MM.1S (cell line): ENCODE measurements at regions not wholly inside any gene's neighbourhood (a gene's known extent, or its start where the extent isn't known, plus 50 kb on each side); places are given as distances from the start of the nearest gene placed in this dataset.

Source experiments
- DNase-seq: peaks from one replicate; pipeline ENCODE4 v3.0.0-alpha.2; 2015
- H2AFZ ChIP-seq: fragments of 300-600 bp; sonication (generic); 2 replicates; pipeline ENCODE4 v1.6.0; 2016; ENCODE audit warnings: antibody characterized with exemption, low read length
- H3F3A ChIP-seq: fragments of 300-600 bp; sonication (generic); 2 replicates; pipeline ENCODE4 v1.6.1; 2016; ENCODE audit warnings: mild to moderate bottlenecking, antibody characterized with exemption, low read length, moderate library complexity, mixed read lengths; ENCODE audit not compliant: insufficient read depth
- H3K27ac ChIP-seq: fragments of 300-600 bp; sonication (generic); 2 replicates; pipeline ENCODE4 v1.5.1; 2016; ENCODE audit warnings: mild to moderate bottlenecking, low read length
- H3K27me3 ChIP-seq: fragments of 300-600 bp; sonication (generic); replicated peaks from 2 replicates; pipeline ENCODE4 v1.6.0; 2016; ENCODE audit warnings: low read length; ENCODE audit not compliant: insufficient read depth
- H3K36me3 ChIP-seq: fragments of 300-600 bp; sonication (generic); replicated peaks from 2 replicates; pipeline ENCODE4 v1.6.1; 2016; ENCODE audit warnings: mild to moderate bottlenecking, low read length, mixed read lengths; ENCODE audit not compliant: insufficient read depth
- H3K4me1 ChIP-seq: fragments of 300-600 bp; sonication (generic); 2 replicates; pipeline ENCODE4 v1.6.1; 2016; ENCODE audit warnings: low read length, mixed read lengths
- H3K4me2 ChIP-seq: fragments of 300-600 bp; sonication (generic); 2 replicates; pipeline ENCODE4 v1.6.0; 2016; ENCODE audit warnings: low read depth, low read length
- H3K4me3 ChIP-seq: fragments of 300-600 bp; sonication (generic); 2 replicates; pipeline ENCODE4 v1.5.1; 2016; ENCODE audit warnings: low read length, mixed read lengths
- H3K79me2 ChIP-seq: fragments of 300-600 bp; sonication (generic); 2 replicates; pipeline ENCODE4 v1.6.1; 2016; ENCODE audit warnings: mixed run types, low read length, mixed read lengths
- H3K9ac ChIP-seq: fragments of 300-600 bp; sonication (generic); 2 replicates; pipeline ENCODE4 v1.6.1; 2016; ENCODE audit warnings: low read length, mixed read lengths
- H3K9me2 ChIP-seq: fragments of 300-600 bp; sonication (generic); replicated peaks from 2 replicates; pipeline ENCODE4 v1.6.1; 2016; ENCODE audit warnings: mild to moderate bottlenecking, low read length, mixed read lengths; ENCODE audit not compliant: insufficient read depth
- H3K9me3 ChIP-seq: fragments of 300-600 bp; sonication (generic); replicated peaks from 2 replicates; pipeline ENCODE4 v1.6.1; 2016; ENCODE audit warnings: mild to moderate bottlenecking, low read length, mixed read lengths; ENCODE audit not compliant: insufficient read depth
- H4K20me1 ChIP-seq: fragments of 300-600 bp; sonication (generic); 2 replicates; pipeline ENCODE4 v1.6.1; 2016; ENCODE audit warnings: mild to moderate bottlenecking, low read length, moderate library complexity, mixed read lengths; ENCODE audit not compliant: insufficient read depth
- CTCF ChIP-seq: fragments of 300-600 bp; sonication (generic); IDR thresholded peaks from 2 replicates; pipeline ENCODE4 v1.5.1; 2016; ENCODE audit warnings: antibody characterized with exemption, low read length, mixed read lengths
- EZH2 ChIP-seq: fragments of 300-600 bp; sonication (generic); optimal IDR thresholded peaks from 2 replicates; pipeline ENCODE3; 2017; ENCODE audit warnings: low read depth, mild to moderate bottlenecking, antibody characterized with exemption, low read length, mixed read lengths
- EZH2phosphoT487 ChIP-seq: fragments of 300-600 bp; sonication (generic); IDR thresholded peaks from 2 replicates; pipeline ENCODE4 v1.6.1; 2018; ENCODE audit warnings: antibody characterized with exemption, low read length

GRCh38 chr6:125655511-125655910 lies 93.9 kb upstream of the HEY2 start:
- Histone ChIP-seq H3K4me1 (peaks cover 16% of the 10 kb centered on the region), H3K79me2 (no peaks in the 10 kb centered on the region), H3K36me3 (no peaks in the 10 kb centered on the region), H3K9ac (no peak overlapping the region), H3K4me2 (no peak overlapping the region), H4K20me1 (no peaks in the 10 kb centered on the region), H3K9me2 (no peaks in the 10 kb centered on the region), H2AFZ (no peak overlapping the region), H3K27ac (no peak overlapping the region), H3K27me3 (no peaks in the 10 kb centered on the region), H3F3A (no peaks in the 10 kb centered on the region), H3K4me3 (no peak overlapping the region), H3K9me3 (no peaks in the 10 kb centered on the region)
- no peak for TF ChIP-seq EZH2
- TF ChIP-seq CTCF = no peak
- no peak for TF ChIP-seq EZH2phosphoT487
- DNase-seq = no peak

DNA sequence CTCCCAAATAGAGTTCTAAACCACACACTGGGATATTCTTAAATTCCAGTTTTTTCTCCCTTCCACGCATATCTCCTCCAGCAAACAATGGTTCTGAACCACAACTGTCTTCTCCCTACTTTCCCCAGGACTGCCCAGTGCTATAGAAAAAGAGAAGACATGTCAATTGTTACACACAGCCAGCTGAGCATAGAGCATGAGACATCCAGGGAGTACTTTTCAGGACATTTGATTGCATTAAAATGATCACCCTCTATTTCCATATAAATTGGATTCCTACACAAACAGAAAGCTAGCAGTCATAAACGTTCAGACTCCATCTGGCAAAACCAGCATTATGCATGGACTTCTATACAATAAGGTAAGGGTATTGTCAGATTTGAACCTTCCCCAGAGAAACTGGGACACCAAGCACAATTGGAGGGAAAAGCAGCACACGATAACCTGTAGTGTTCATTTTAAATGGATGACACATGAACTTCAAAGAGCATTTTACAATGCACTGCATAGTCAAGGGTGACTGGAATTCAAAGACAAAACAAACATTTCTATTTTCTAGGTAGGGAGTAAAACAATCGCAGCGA lies 93.1 kb upstream of the HEY2 start:
- H2AFZ ChIP-seq = no peak overlapping the region
- H3K9ac ChIP-seq = no peak overlapping the region
- DNase-seq = no peak
- TF ChIP-seq CTCF (no peak), EZH2 (no peak), EZH2phosphoT487 (no peak)
- no peaks in the 10 kb centered on the region for H3K9me3 ChIP-seq
- H3K27ac ChIP-seq = no peak overlapping the region
- peaks cover 16% of the 10 kb centered on the region for H3K4me1 ChIP-seq
- no peaks in the 10 kb centered on the region for H3K27me3 ChIP-seq
- H4K20me1 ChIP-seq = no peaks in the 10 kb centered on the region
- no peaks in the 10 kb centered on the region for H3F3A ChIP-seq
- H3K36me3 ChIP-seq = no peaks in the 10 kb centered on the region
- no peaks in the 10 kb centered on the region for H3K79me2 ChIP-seq
- H3K4me2 ChIP-seq = no peak overlapping the region
- H3K9me2 ChIP-seq = no peaks in the 10 kb centered on the region
- H3K4me3 ChIP-seq = no peak overlapping the region

GRCh38 chr6:125658136-125658535 lies 91.3 kb upstream of the HEY2 start:
- TF ChIP-seq EZH2phosphoT487 (no peak), EZH2 (no peak)
- H3K79me2 ChIP-seq = no peaks in the 10 kb centered on the region
- H2AFZ ChIP-seq = no peak overlapping the region
- H3K9me3 ChIP-seq = no peaks in the 10 kb centered on the region
- no peak overlapping the region for H3K9ac ChIP-seq
- H4K20me1 ChIP-seq = no peaks in the 10 kb centered on the region
- no peaks in the 10 kb centered on the region for H3K27me3 ChIP-seq
- no peaks in the 10 kb centered on the region for H3K36me3 ChIP-seq
- DNase-seq = no peak
- no peak overlapping the region for H3K4me3 ChIP-seq
- H3K4me2 ChIP-seq = no peak overlapping the region
- H3K4me1 ChIP-seq = peaks cover 16% of the 10 kb centered on the region
- H3K9me2 ChIP-seq = no peaks in the 10 kb centered on the region
- H3K27ac ChIP-seq = no peak overlapping the region
- no peaks in the 10 kb centered on the region for H3F3A ChIP-seq

- no peaks in the 10 kb centered on the region for H3F3A ChIP-seq
- no peak overlapping the region for H3K4me3 ChIP-seq
- no peaks in the 10 kb centered on the region for H3K9me3 ChIP-seq
- H3K36me3 ChIP-seq = no peaks in the 10 kb centered on the region
- H3K4me2 ChIP-seq = no peak overlapping the region
- H3K27me3 ChIP-seq = no peaks in the 10 kb centered on the region
- no peak overlapping the region for H2AFZ ChIP-seq
- no peak overlapping the region for H3K27ac ChIP-seq
- H3K9me2 ChIP-seq = no peaks in the 10 kb centered on the region
- H3K79me2 ChIP-seq = no peaks in the 10 kb centered on the region
- TF ChIP-seq EZH2 = no peak
- no peak for TF ChIP-seq CTCF
- no peak for TF ChIP-seq EZH2phosphoT487
- DNase-seq = no peak
- peaks cover 16% of the 10 kb centered on the region for H3K4me1 ChIP-seq
- no peak overlapping the region for H3K9ac ChIP-seq
- no peaks in the 10 kb centered on the region for H4K20me1 ChIP-seq
Measured at GRCh38 chr6:125658759-125659431, 90.5 kb upstream of the HEY2 start.
